ENCODE measurements at regions not wholly inside any gene's neighbourhood (a gene's known extent, or its start where the extent isn't known, plus 50 kb on each side); places are given as distances from the start of the nearest gene placed in this dataset.

DNA sequence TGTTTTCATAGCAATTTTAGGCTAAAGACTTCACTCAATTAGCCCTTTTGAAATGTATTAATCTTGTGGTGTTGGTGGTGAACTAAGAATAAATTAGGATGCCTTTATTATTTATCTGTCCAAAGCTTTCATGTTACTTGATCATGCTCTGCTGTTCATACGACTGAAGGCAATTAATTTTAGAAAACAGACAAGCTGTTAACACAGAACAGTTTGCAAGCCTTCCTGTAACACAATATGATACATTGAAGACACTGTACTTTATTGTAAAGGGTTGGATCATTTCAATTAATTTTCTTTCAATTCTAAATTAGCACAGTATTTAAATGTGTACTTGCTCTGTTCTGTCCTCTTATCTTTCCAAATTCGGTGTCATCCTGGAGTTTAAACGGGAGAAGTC, 794.3 kb upstream of the MIR17HG start:
- no peaks in the 10 kb centered on the region for H3K36me3 ChIP-seq
- ATAC-seq = no peak
- intact Hi-C loops (cut with DNase I) = no loop called here
- no peaks in the 10 kb centered on the region for H3K4me1 ChIP-seq
- FAIRE-seq = no peak
- no peaks in the 10 kb centered on the region for H3K27me3 ChIP-seq
- H3K4me3 ChIP-seq = no peak overlapping the region
- WGBS, 2 donors = 45 to 48% methylated on average over 3 of the region's 3 CpGs
- H3K27ac ChIP-seq = no peak overlapping the region
- no peaks in the 10 kb centered on the region for H3K9me3 ChIP-seq
- TF ChIP-seq CTCF (IDR thresholded peaks at IDR 0.05) = no peak
- DNase-seq = no peak

DNA sequence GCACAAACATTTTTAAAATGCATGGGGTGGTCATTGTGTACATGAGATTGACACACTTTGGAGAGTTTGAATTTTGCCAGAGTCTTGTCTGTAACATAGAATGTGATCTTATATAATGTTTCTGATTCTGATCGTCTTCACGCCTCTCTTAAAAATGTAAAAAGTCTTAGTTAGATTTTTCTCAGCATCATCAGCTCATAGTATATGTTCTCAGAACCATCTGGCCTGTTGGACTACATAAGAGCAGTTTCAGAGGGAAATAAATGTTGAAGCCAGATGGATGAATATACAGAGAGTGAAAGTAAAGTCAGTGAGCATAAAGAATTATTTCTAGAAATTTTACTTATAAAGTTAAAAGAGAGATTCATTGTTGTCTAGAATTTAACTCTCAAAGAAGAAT, 789.9 kb upstream of the MIR17HG start:
- intact Hi-C loops (cut with DNase I) = no loop called here
- TF ChIP-seq CTCF (IDR thresholded peaks at IDR 0.05) = no peak

GRCh38 chr13:90562443-90562842, 785.0 kb upstream of the MIR17HG start:
- 52 to 64% methylated on average over 1 of the region's 1 CpG for WGBS, 2 donors

More for the DNA sequence above, 789.9 kb upstream of the MIR17HG start:
- no peak for ATAC-seq
- Histone ChIP-seq H3K36me3 (no peaks in the 10 kb centered on the region), H3K4me1 (no peaks in the 10 kb centered on the region), H3K9me3 (no peaks in the 10 kb centered on the region), H3K4me3 (no peak overlapping the region), H3K27ac (no peak overlapping the region), H3K27me3 (no peaks in the 10 kb centered on the region)
- WGBS, 2 donors = 90 to 96% methylated on average over 2 of the region's 2 CpGs
- DNase-seq = no peak
- no peak for FAIRE-seq

GRCh38 chr13:90564096-90564495, 783.4 kb upstream of the MIR17HG start:
- intact Hi-C loops (cut with DNase I) = no loop called here
- no peak overlapping the region for H3K27ac ChIP-seq
- TF ChIP-seq CTCF (IDR thresholded peaks at IDR 0.05) = no peak
- DNase-seq (peak in 1 of 6 donors; percentile 46), FAIRE-seq (no peak), ATAC-seq (no peak)
- no peaks in the 10 kb centered on the region for H3K9me3 ChIP-seq
- WGBS, 2 donors = 82 to 87% methylated on average over 7 of the region's 7 CpGs
- H3K4me3 ChIP-seq = no peak overlapping the region
- H3K4me1 ChIP-seq = no peaks in the 10 kb centered on the region
- H3K27me3 ChIP-seq = no peaks in the 10 kb centered on the region
- H3K36me3 ChIP-seq = no peaks in the 10 kb centered on the region

More at GRCh38 chr13:90562443-90562842, 785.0 kb upstream of the MIR17HG start:
- Histone ChIP-seq H3K4me1 (no peaks in the 10 kb centered on the region), H3K9me3 (no peaks in the 10 kb centered on the region), H3K27ac (no peak overlapping the region), H3K36me3 (no peaks in the 10 kb centered on the region), H3K27me3 (no peaks in the 10 kb centered on the region), H3K4me3 (no peak overlapping the region)
- no peak for DNase-seq
- no peak for TF ChIP-seq CTCF (IDR thresholded peaks at IDR 0.05)
- intact Hi-C loops (cut with DNase I) = no loop called here
- no peak for ATAC-seq
- no peak for FAIRE-seq

- ATAC-seq (no peak), DNase-seq (no peak), FAIRE-seq (no peak)
- Histone ChIP-seq H3K4me3 (no peak overlapping the region), H3K36me3 (no peaks in the 10 kb centered on the region), H3K9me3 (no peaks in the 10 kb centered on the region), H3K27me3 (no peaks in the 10 kb centered on the region), H3K27ac (no peak overlapping the region), H3K4me1 (no peaks in the 10 kb centered on the region)
- 59 to 64% methylated on average over 1 of the region's 1 CpG for WGBS, 2 donors
- intact Hi-C loops (cut with DNase I) = no loop called here
- no peak for TF ChIP-seq CTCF (IDR thresholded peaks at IDR 0.05)
Measured at GRCh38 chr13:90564566-90564965, 782.9 kb upstream of the MIR17HG start.
